ENCODE measurements at regions not wholly inside any gene's neighbourhood (a gene's known extent, or its start where the extent isn't known, plus 50 kb on each side); places are given as distances from the start of the nearest gene placed in this dataset.

GRCh38 chr6:97437087-97437486 is 154.1 kb upstream of the MMS22L start:
- 39% methylated on average over 3 of the region's 3 CpGs for WGBS
- Histone ChIP-seq H3K27ac (no peak overlapping the region), H3K4me1 (no peaks in the 10 kb centered on the region), H3K9me3 (no peaks in the 10 kb centered on the region), H3K36me3 (no peaks in the 10 kb centered on the region), H3K4me3 (no peak overlapping the region), H3K27me3 (no peaks in the 10 kb centered on the region)
- DNase-seq (ENCODE audit: low spot score in 2 of 2) = no peak
- TF ChIP-seq POLR2AphosphoS5 (IDR thresholded peaks at IDR 0.05) (no peak), POLR2A (IDR thresholded peaks at IDR 0.05) (no peak), CTCF (IDR thresholded peaks at IDR 0.05) (peak in 1 of 2 donors; percentile 55), EP300 (IDR thresholded peaks at IDR 0.05) (no peak)

GRCh38 chr6:97438011-97438671 is 155.1 kb upstream of the MMS22L start:
- H3K27ac ChIP-seq = no peak overlapping the region
- no peaks in the 10 kb centered on the region for H3K9me3 ChIP-seq
- no peaks in the 10 kb centered on the region for H3K27me3 ChIP-seq
- no peak for TF ChIP-seq POLR2AphosphoS5 (IDR thresholded peaks at IDR 0.05)
- TF ChIP-seq CTCF (IDR thresholded peaks at IDR 0.05) = no peak
- no peak for TF ChIP-seq EP300 (IDR thresholded peaks at IDR 0.05)
- TF ChIP-seq POLR2A (IDR thresholded peaks at IDR 0.05) = no peak
- DNase-seq (ENCODE audit: low spot score in 2 of 2) = no peak
- no peak overlapping the region for H3K4me3 ChIP-seq
- H3K36me3 ChIP-seq = no peaks in the 10 kb centered on the region
- no peaks in the 10 kb centered on the region for H3K4me1 ChIP-seq
- 74% methylated on average over 4 of the region's 4 CpGs for WGBS

- 16% methylated on average over 7 of the region's 7 CpGs for WGBS
- Histone ChIP-seq H3K27ac (no peak overlapping the region), H3K36me3 (no peaks in the 10 kb centered on the region), H3K4me3 (no peak overlapping the region), H3K9me3 (no peaks in the 10 kb centered on the region), H3K4me1 (no peaks in the 10 kb centered on the region), H3K27me3 (no peaks in the 10 kb centered on the region)
- TF ChIP-seq CTCF (IDR thresholded peaks at IDR 0.05) (no peak), POLR2A (IDR thresholded peaks at IDR 0.05) (no peak), POLR2AphosphoS5 (IDR thresholded peaks at IDR 0.05) (no peak), EP300 (IDR thresholded peaks at IDR 0.05) (no peak)
- no peak for DNase-seq (ENCODE audit: low spot score in 2 of 2)
Observed at GRCh38 chr6:97440590-97441176, 157.7 kb upstream of the MMS22L start.

- no peaks in the 10 kb centered on the region for H3K4me1 ChIP-seq
- H3K36me3 ChIP-seq = no peaks in the 10 kb centered on the region
- no peak for DNase-seq (ENCODE audit: low spot score in 2 of 2)
- TF ChIP-seq POLR2AphosphoS5 (IDR thresholded peaks at IDR 0.05) = no peak
- TF ChIP-seq EP300 (IDR thresholded peaks at IDR 0.05) = no peak
- TF ChIP-seq CTCF (IDR thresholded peaks at IDR 0.05) = no peak
- TF ChIP-seq POLR2A (IDR thresholded peaks at IDR 0.05) = no peak
- 85% methylated on average over 5 of the region's 5 CpGs for WGBS
- H3K4me3 ChIP-seq = no peak overlapping the region
- H3K27me3 ChIP-seq = no peaks in the 10 kb centered on the region
- H3K9me3 ChIP-seq = no peaks in the 10 kb centered on the region
- no peak overlapping the region for H3K27ac ChIP-seq
Observed at GRCh38 chr6:97443408-97444080, 160.5 kb upstream of the MMS22L start.

GRCh38 chr6:97445407-97445806 is 162.4 kb upstream of the MMS22L start:
- DNase-seq (ENCODE audit: low spot score in 2 of 2) = no peak
- WGBS = 72% methylated on average over 3 of the region's 3 CpGs
- Histone ChIP-seq H3K4me3 (no peak overlapping the region), H3K9me3 (no peaks in the 10 kb centered on the region), H3K36me3 (no peaks in the 10 kb centered on the region), H3K27ac (no peak overlapping the region), H3K4me1 (no peaks in the 10 kb centered on the region), H3K27me3 (no peaks in the 10 kb centered on the region)
- TF ChIP-seq EP300 (IDR thresholded peaks at IDR 0.05) (no peak), POLR2A (IDR thresholded peaks at IDR 0.05) (no peak), CTCF (IDR thresholded peaks at IDR 0.05) (no peak), POLR2AphosphoS5 (IDR thresholded peaks at IDR 0.05) (no peak)
